GM23248 (cell line): ENCODE measurements at regions not wholly inside any gene's neighbourhood (a gene's known extent, or its start where the extent isn't known, plus 50 kb on each side); places are given as distances from the start of the nearest gene placed in this dataset.
"Not testable (repeated sequence)": the region's sequence is repeated elsewhere in the genome, so short reads cannot be mapped to it uniquely, and the experiment has no call there.

Source experiments
- EZH2 ChIP-seq: fragments of 200-600 bp; sonication (generic); IDR thresholded peaks from 2 replicates; pipeline ENCODE4 v1.6.1; 2018; ENCODE audit warnings: antibody characterized with exemption, mild to moderate bottlenecking; ENCODE audit not compliant: insufficient read depth, poor library complexity, severe bottlenecking
- EZH2phosphoT487 ChIP-seq: fragments of 200-600 bp; sonication (generic); IDR thresholded peaks from 2 replicates; pipeline ENCODE4 v1.6.1; 2018; ENCODE audit warnings: antibody characterized with exemption, moderate library complexity, mild to moderate bottlenecking, low read depth; ENCODE audit not compliant: insufficient read depth

DNA sequence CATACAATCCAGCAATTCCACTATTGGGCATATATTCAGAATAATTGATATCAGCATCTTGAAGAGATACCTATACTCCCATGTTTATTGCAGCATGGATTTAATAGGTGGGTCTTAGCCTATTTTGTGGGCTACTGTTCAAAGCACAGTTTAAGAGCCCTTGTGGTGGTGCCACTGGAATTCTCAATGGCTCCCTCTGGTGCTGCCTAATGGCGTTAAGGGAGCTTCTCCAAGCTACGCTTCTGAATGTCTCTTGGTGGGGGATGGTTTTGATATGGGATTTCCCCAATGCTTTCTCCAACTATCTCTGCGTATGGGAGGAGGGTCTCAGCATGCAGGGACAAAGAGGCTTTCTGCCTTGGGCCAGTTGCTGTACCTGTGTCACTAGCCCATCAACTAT lies 188.3 kb downstream of the ZFY start:
- TF ChIP-seq EZH2, EZH2phosphoT487: not testable (repeated sequence)
